Skeletal muscle satellite cell (primary cell): ENCODE measurements at regions not wholly inside any gene's neighbourhood (a gene's known extent, or its start where the extent isn't known, plus 50 kb on each side); places are given as distances from the start of the nearest gene placed in this dataset.

Source experiments
- H3K27me3 ChIP-seq: 2 replicates; pipeline ENCODE4 v1.7.0; 2013; ENCODE audit warnings: low read length; ENCODE audit not compliant: control insufficient read depth, insufficient read depth
- H3K36me3 ChIP-seq: 2 replicates; pipeline ENCODE4 v1.7.0; 2013; ENCODE audit warnings: mild to moderate bottlenecking, control low read depth, low read length; ENCODE audit not compliant: insufficient read depth
- H3K4me1 ChIP-seq: 2 replicates; pipeline ENCODE4 v1.7.0; 2013; ENCODE audit warnings: low read length; ENCODE audit not compliant: control insufficient read depth, insufficient read depth
- H3K4me2 ChIP-seq: 2 replicates; pipeline ENCODE4 v1.7.0; 2013; ENCODE audit warnings: mild to moderate bottlenecking, low read length
- H3K4me3 ChIP-seq: 2 replicates; pipeline ENCODE4 v1.7.0; 2013; ENCODE audit warnings: low read length
- H3K9ac ChIP-seq: 2 replicates; pipeline ENCODE4 v1.7.0; 2013; ENCODE audit warnings: mild to moderate bottlenecking, low read depth, low read length, moderate library complexity
- H3K9me3 ChIP-seq: replicated peaks from 2 replicates; pipeline ENCODE4 v1.7.0; 2013; ENCODE audit warnings: mild to moderate bottlenecking, control low read depth, low read length

GRCh38 chr2:16588565-16588964 lies 77.1 kb downstream of the CYRIA start:
- Histone ChIP-seq H3K4me3 (no peak overlapping the region), H3K9me3 (no peaks in the 10 kb centered on the region), H3K4me1 (no peaks in the 10 kb centered on the region), H3K9ac (no peak overlapping the region), H3K4me2 (no peak overlapping the region), H3K27me3 (no peaks in the 10 kb centered on the region), H3K36me3 (no peaks in the 10 kb centered on the region)

GRCh38 chr2:16587601-16588000 lies 78.0 kb downstream of the CYRIA start:
- no peak overlapping the region for H3K4me2 ChIP-seq
- no peak overlapping the region for H3K9ac ChIP-seq
- H3K27me3 ChIP-seq = no peaks in the 10 kb centered on the region
- H3K4me3 ChIP-seq = no peak overlapping the region
- H3K36me3 ChIP-seq = no peaks in the 10 kb centered on the region
- no peaks in the 10 kb centered on the region for H3K4me1 ChIP-seq
- H3K9me3 ChIP-seq = no peaks in the 10 kb centered on the region

GRCh38 chr2:16584824-16585540 lies 80.7 kb downstream of the CYRIA start:
- Histone ChIP-seq H3K27me3 (no peaks in the 10 kb centered on the region), H3K4me1 (no peaks in the 10 kb centered on the region), H3K4me2 (no peak overlapping the region), H3K4me3 (no peak overlapping the region), H3K36me3 (no peaks in the 10 kb centered on the region), H3K9me3 (no peaks in the 10 kb centered on the region), H3K9ac (no peak overlapping the region)

- Histone ChIP-seq H3K4me1 (no peaks in the 10 kb centered on the region), H3K4me2 (no peak overlapping the region), H3K9me3 (no peaks in the 10 kb centered on the region), H3K4me3 (no peak overlapping the region), H3K9ac (no peak overlapping the region), H3K36me3 (no peaks in the 10 kb centered on the region), H3K27me3 (no peaks in the 10 kb centered on the region)
Observed at GRCh38 chr2:16584084-16584483, 81.5 kb downstream of the CYRIA start.

- Histone ChIP-seq H3K27me3 (no peaks in the 10 kb centered on the region), H3K4me2 (no peak overlapping the region), H3K9ac (no peak overlapping the region), H3K4me3 (no peak overlapping the region), H3K4me1 (peaks cover 5% of the 10 kb centered on the region), H3K36me3 (no peaks in the 10 kb centered on the region), H3K9me3 (no peaks in the 10 kb centered on the region)
Observed at GRCh38 chr2:16581241-16581640, 84.4 kb downstream of the CYRIA start.

- no peak overlapping the region for H3K4me3 ChIP-seq
- H3K4me2 ChIP-seq = no peak overlapping the region
- no peak overlapping the region for H3K9ac ChIP-seq
- no peaks in the 10 kb centered on the region for H3K27me3 ChIP-seq
- peaks cover 5% of the 10 kb centered on the region for H3K4me1 ChIP-seq
- no peaks in the 10 kb centered on the region for H3K9me3 ChIP-seq
- no peaks in the 10 kb centered on the region for H3K36me3 ChIP-seq
Observed at GRCh38 chr2:16578081-16578480, 87.6 kb downstream of the CYRIA start.

GRCh38 chr2:16570516-16570915 lies 95.1 kb downstream of the CYRIA start:
- H3K27me3 ChIP-seq = no peaks in the 10 kb centered on the region
- H3K9me3 ChIP-seq = no peaks in the 10 kb centered on the region
- H3K4me3 ChIP-seq = no peak overlapping the region
- H3K9ac ChIP-seq = no peak overlapping the region
- no peaks in the 10 kb centered on the region for H3K36me3 ChIP-seq
- H3K4me1 ChIP-seq = no peaks in the 10 kb centered on the region
- H3K4me2 ChIP-seq = no peak overlapping the region

- no peaks in the 10 kb centered on the region for H3K4me1 ChIP-seq
- no peak overlapping the region for H3K4me2 ChIP-seq
- H3K4me3 ChIP-seq = no peak overlapping the region
- H3K27me3 ChIP-seq = no peaks in the 10 kb centered on the region
- no peaks in the 10 kb centered on the region for H3K9me3 ChIP-seq
- H3K36me3 ChIP-seq = no peaks in the 10 kb centered on the region
- no peak overlapping the region for H3K9ac ChIP-seq
Observed at GRCh38 chr2:16568998-16569784, 96.4 kb downstream of the CYRIA start.

GRCh38 chr2:16566701-16567100 lies 98.9 kb downstream of the CYRIA start:
- Histone ChIP-seq H3K36me3 (no peaks in the 10 kb centered on the region), H3K4me2 (no peak overlapping the region), H3K4me3 (no peak overlapping the region), H3K4me1 (no peaks in the 10 kb centered on the region), H3K9me3 (no peaks in the 10 kb centered on the region), H3K9ac (no peak overlapping the region), H3K27me3 (no peaks in the 10 kb centered on the region)

- Histone ChIP-seq H3K4me2 (no peak overlapping the region), H3K36me3 (no peaks in the 10 kb centered on the region), H3K27me3 (no peaks in the 10 kb centered on the region)
Observed at GRCh38 chr2:16565481-16565880, 100.2 kb downstream of the CYRIA start.

GRCh38 chr2:16561676-16562075 lies 104.0 kb downstream of the CYRIA start:
- Histone ChIP-seq H3K4me1 (no peaks in the 10 kb centered on the region), H3K4me2 (no peak overlapping the region), H3K36me3 (no peaks in the 10 kb centered on the region), H3K9ac (no peak overlapping the region), H3K9me3 (no peaks in the 10 kb centered on the region), H3K27me3 (no peaks in the 10 kb centered on the region), H3K4me3 (no peak overlapping the region)

More at GRCh38 chr2:16565481-16565880, 100.2 kb downstream of the CYRIA start:
- no peaks in the 10 kb centered on the region for H3K9me3 ChIP-seq
- H3K4me3 ChIP-seq = no peak overlapping the region
- H3K9ac ChIP-seq = no peak overlapping the region
- H3K4me1 ChIP-seq = no peaks in the 10 kb centered on the region

GRCh38 chr2:16561251-16561650 lies 104.4 kb downstream of the CYRIA start:
- H3K9ac ChIP-seq = no peak overlapping the region
- no peak overlapping the region for H3K4me2 ChIP-seq
- no peak overlapping the region for H3K4me3 ChIP-seq
- H3K36me3 ChIP-seq = no peaks in the 10 kb centered on the region
- H3K9me3 ChIP-seq = no peaks in the 10 kb centered on the region
- H3K27me3 ChIP-seq = no peaks in the 10 kb centered on the region
- no peaks in the 10 kb centered on the region for H3K4me1 ChIP-seq
